RKO (cell line): ENCODE measurements at regions not wholly inside any gene's neighbourhood (a gene's known extent, or its start where the extent isn't known, plus 50 kb on each side); places are given as distances from the start of the nearest gene placed in this dataset.
"Not testable (repeated sequence)": the region's sequence is repeated elsewhere in the genome, so short reads cannot be mapped to it uniquely, and the experiment has no call there.

Source experiments
- DNase-seq: peaks from one replicate; pipeline ENCODE4 v3.0.0-alpha.2; 2016; ENCODE audit warnings: low spot score

DNA sequence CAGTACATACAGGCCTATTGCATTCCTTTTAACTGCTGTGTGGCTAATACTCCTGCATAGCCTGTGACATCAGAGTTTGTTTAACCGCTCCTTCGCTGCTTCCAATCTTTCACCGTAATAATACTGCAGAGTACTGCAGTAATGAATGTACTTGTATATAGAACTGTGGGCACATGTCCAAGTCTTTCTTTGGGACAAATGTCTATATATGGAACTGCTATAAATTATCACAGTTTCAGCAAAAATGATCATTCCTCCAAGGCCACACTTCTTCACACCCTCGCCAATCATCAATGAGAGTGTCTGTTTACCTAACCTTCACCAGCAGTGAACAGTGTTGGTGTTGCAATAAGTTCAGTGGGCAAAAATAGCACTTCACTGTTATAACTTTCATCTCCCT, 230.4 kb downstream of the SP3 start:
- no peak for DNase-seq

DNA sequence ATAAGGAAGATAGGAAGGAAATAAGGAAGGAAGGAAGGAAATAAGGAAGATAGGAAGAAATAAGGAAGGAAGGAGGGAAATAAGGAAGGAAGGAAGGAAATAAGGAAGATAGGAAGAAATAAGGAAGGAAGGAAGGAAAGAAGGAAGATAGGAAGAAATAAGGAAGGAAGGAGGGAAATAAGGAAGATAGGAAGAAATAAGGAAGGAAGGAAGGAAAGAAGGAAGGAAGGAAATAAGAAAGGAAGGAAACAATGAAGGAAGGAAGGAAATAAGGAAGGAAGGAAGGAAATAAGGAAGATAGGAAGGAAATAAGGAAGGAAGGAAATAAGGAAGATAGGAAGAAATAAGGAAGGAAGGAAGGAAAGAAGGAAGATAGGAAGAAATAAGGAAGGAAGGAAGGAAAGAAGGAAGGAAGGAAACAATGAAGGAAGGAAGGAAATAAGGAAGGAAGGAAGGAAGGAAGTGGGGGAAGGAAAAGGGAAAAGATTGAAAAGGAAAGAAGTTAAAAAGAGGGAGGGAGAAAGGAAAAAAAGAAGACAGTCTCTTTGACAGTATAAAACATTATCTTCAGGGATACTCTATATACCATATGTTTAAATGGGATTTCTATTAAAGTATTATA, 227.1 kb downstream of the SP3 start:
- DNase-seq: not testable (repeated sequence)

DNA sequence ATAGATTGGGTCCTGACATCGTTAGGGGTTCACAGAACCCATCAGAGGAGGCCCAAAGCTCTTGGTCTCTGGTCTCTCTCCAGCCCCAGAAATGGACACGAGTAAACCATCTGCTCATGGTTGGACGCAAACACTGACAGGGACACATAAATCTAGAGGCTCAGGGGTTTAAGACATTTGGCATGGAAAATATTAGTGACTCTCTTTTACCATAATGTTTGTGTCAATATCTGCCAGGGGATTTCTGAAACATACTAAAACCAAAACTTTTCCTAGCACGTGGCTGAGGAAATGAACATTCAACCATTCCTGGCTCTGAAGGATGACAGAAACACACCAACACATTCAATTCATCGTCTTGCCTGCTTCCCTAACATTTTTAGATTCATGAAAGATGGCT, 226.2 kb downstream of the SP3 start:
- DNase-seq: no peak

DNA sequence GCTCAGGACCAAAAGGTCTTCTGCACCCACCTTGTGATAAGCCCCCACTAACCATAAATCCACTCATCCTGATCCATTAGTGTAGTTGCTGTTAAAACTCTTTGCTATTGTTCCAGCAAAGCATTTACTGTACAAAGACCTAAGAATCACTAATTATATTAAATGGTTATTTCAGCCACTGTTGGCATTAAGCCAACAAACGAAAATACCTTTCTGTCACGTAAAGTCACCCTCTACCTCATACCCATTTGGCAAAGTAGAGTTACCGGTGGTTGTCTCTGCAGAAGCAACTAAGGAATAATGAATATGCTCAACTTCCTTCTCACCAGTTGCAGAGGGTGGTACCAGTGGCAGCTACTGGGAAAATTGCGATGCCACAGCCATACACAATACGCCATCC, 224.5 kb downstream of the SP3 start:
- no peak for DNase-seq

DNA sequence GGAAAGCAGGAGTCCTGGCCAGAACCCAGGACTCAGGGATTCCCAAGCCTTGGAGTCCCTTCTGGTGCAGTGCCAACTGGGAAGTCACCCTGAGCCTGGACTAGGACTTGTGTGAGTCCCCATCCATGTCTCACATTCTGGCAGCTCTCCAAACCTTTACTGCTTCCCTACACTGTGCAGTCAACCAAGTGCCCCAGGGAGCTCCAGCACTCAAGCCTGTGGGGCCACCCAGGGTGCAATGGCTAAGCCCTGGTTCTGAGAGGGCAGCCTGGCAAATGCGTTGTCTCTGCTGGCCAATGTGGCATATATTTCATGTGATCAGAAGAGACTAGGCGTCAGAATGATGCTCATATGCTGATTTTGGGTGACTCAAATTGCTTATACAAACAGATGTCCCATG, 223.4 kb downstream of the SP3 start:
- peak; percentile 20 for DNase-seq

DNA sequence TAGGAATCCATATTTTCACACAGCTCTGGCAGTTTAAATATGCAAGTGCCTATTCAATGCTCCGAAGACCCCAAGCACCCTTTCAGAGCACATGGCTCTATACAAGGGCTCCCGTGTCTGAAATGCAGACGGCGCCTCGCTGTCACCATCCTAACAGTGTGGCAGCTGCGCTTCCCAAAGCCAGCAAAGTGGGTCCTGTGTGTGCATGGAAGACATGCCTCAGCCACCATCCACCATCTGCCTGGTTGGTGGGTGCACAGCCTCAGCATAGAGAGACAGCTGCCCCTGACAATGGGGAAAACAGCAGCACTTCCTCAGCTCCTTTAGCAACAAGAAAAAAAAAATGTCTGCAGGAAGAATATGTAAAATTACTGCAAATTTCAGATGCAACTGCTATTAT, 218.1 kb downstream of the SP3 start:
- DNase-seq: no peak

DNA sequence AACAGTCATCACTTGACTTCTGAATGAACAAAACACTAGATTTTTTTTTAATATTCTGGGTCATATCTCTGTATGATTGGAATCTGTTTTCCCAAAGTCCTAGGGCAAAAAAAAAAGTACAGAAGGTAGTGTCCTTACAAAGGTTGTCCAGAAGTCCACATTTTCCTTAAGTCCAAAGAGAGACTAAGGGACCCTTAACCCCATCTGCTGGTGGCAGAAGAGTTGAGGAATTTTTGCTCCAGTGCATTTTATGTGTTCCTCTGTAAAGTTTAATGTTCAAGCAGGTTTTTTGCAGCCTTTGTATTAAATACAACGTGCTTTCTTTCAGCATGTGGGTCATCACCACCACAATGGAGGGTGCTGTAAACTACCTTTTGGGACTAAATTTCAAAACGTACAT, 215.9 kb downstream of the SP3 start:
- DNase-seq: peak; percentile 34

DNA sequence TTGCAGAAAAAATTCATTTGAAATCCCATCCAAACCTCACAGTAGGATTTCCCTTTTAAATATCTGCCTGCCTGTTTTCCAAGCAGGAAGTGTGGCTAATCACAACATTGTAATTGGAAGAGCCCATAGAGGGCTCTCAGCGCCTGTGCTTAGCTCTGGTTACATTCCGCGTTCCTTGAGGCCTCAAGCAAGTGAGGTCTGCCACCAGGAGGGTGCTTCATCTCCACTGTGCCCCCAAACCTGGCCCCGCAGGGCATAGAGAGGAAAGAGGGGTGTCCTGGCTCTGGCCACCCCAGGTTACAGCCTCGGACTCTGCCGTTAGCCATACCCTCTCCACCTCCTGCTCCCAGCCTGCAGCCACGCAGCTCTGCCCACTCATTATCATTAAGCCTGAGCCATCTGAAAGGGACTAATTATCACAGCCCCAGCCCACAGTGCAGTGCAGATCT, 214.8 kb downstream of the SP3 start:
- DNase-seq: no peak

DNA sequence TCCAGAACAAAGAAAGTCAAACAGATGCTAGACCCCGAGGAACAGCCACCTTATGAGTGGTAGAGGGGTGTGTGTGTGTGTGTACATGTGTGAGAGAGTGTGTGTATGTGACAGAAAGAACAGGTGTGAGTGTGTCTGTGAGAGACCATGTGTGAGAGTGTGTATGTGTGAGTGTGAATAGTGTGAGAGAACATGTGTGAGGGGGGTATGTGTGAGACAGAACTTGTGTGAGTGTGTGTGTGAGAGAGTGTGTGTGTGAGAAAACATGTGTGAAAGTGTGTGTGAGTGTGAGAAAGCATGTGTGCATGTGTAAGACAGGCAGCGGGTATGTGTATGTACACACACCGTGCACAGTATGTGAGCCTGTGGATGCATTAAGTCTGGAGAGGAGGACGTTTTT, 214.3 kb downstream of the SP3 start:
- no peak for DNase-seq

DNA sequence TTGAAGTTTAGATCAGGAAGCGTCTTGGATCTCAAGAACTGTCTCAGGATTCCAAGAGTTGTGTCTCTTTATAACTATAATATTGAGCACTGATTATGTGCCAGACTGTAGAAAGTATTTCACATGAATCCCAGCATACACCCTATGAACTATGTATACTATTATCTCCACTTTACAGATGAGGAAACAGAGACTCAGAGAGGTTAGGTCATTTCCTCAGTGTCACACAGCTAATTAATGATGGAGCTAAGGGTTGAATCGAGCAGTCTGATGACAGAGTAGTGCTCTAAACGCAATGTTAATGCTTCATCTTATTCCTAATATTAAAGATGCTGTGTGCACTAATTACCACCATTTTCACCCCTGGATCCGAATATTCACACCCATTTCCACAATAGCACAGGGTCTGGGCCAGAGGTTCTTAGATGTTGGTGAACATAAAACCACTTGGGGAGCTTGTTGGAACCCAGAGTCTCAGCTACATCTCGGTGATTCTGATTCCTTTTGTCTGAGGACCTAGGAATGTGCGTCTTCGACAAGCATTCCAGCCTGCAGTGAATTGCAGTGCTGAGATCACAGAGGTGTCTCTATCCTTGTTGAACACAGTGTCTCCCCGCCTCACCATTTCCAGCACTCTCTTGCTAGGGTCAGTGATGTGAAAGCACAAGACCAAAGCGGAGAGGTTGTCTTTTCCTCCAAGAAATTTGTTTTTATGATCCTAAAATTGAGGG, 213.8 kb downstream of the SP3 start:
- DNase-seq: no peak

DNA sequence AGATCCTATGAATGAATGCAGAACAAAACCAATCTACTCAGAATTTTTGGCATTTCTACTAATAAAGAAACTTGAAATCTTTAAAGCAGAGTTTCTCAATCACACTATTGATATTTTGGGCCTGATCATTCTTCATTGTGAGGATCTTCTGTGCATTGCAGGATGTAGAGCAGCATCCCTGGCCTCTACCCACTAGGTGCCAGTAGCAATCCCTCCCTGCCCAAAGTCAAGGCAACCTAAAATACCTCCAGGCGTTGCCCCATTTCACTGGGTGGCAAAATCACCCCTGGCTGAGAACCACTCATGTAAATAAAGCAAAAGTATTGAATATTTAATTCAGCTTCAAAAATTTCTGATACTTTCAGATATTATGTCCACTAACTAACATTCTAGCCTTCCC, 213.0 kb downstream of the SP3 start:
- peak; percentile 11 for DNase-seq

DNA sequence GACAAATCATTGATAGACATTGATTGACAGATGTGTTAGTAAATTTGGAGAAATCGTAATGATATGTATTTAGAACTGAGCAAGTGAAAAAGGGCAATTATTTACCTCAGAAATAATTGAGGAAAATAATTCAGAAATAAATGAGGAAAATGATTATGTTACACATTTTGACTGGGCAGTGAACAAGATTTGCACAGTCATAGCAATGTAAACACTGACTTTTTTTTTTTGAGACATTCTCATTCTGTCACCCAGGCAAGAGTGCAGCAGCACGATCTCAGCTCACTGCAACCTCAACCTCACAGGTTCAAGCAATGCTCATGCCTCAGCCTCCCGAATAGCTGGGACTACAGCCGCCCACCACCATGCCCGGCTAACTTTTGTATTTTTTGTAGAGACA, 211.7 kb downstream of the SP3 start:
- DNase-seq: no peak

DNA sequence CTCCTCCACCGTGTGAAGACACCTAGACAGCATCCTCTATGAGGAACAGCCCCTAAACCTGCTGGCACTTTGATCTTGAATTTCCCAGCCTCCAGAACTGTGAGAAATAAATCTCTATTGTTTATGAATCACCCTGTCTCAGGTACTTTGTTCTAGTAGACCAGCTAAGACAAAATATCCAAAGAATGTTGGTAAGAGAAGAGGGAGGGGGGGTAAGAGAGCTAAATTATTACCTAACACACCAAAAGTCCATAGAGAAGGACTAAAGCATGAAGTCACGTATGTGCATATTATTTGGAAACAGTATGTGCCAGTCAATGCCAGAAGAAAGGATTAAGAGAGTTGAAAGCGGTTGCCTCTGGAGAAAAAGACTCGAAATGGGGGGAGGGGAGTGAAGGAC, 211.0 kb downstream of the SP3 start:
- DNase-seq: no peak

DNA sequence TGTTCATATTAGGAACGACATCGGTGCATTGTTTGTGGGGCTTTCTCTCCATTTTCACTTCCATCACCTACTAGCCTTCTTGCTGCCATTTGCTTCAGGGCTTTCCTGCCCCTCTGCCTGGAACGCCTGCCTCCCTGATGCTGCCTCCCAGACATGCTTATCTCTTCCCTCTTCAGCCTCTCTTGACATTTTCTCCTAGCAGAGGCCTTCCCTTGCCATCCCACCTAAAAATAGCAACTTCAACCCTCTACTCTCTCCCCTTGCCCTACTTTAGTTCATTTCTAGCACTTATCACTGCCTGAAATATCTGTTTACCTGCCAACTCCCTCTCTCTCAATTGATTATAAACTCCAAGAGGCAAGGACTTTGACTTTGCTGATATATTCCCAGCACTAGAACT, 210.3 kb downstream of the SP3 start:
- DNase-seq: no peak

DNA sequence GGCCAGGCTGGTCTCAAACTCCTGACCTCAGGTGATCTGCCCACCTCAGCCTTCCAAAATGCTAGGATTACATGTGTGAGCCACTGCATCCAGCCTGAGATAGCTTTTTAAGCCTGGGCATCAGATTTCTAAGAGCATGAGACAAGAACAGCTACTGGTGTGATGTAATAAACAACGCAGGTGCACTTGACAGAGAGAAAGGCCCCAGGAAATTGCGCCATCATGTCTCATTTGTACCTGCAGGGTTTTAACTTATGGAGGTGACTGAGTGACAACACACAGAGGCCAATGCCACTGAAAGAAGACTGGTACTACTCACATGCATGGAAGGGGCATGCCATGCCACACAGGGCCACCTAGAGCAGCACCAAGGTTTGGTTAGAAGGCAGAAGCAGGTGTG, 209.4 kb downstream of the SP3 start:
- no peak for DNase-seq

DNA sequence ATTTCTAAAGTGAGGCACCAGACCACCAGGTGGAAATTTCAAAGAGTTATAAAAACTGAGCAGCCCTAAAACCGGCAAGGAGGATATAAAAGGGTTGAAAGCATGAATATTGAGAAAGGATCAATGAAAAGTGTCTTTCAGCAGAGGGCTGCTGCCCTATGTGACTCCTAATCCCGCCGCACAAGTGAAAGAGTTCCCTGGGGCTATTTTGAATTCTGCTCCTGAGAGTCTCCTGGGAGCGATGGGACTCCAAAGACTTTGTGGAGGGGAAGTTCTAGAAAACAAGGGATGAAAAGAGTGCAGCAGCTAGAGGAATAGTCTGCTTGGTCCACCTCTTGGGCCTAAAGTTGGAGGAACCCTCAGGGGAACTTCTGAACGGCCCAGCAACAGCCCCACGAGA, 205.2 kb downstream of the SP3 start:
- no peak for DNase-seq

DNA sequence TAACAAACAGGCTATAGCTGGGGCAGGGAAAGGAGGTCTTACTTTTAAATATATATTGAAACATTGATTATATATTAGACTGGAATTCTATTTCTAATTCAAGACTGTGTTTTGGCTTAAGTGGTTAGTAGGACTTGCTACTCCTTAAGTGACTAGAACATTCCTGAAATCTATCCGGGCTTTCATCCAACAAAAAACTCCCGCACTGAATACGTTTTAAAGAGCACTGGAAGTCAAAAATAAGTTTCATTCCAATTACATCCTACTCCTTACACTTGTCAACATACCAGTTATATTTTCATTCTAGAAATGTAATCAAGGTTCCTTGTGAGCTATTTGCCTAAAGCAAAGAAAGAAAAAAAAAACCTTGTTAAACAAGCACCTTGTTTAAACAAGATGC, 204.6 kb downstream of the SP3 start:
- DNase-seq: no peak

DNA sequence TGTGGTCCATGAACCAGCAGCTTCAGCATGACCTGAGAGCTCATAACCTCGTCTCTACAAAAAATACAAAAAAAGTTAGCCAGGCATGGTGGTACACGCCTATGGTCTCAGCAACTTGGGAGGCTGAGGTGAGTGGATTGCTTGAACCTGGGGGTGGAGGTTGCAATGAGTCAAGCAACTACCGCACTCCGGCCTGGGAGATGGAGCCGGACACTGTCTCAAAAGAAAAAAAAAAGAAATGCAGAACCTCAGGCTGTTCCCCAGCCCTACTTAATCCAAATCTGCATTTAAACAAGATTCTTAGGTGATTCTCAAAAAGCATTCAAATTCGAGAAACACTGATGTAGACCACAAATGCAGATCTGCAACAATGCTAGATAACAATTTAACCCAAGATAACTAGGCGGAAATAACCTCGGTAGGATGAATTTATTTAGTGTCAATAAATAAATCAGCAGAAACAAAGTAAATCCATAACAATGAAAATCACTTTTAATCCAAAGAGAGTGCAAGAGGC, 203.5 kb downstream of the SP3 start:
- DNase-seq: no peak

DNA sequence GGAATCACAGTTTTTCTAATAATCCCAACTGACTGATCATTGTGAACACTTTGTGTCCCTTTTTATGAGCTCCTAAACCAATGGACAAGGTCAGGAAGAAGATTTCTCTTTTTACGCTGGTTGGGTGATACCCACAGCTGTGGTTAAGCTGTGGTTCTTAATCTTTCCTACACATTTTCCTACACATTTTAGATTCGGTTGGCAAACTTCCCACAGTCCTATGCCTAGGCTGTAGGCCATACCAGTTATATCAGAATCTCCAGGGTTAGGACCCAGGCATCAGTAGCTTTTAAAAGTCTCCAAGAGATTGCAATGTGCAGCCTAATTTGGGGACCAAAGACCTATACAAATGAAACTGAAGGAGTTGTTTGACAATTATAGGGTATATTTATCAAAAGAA, 203.0 kb downstream of the SP3 start:
- DNase-seq: no peak

DNA sequence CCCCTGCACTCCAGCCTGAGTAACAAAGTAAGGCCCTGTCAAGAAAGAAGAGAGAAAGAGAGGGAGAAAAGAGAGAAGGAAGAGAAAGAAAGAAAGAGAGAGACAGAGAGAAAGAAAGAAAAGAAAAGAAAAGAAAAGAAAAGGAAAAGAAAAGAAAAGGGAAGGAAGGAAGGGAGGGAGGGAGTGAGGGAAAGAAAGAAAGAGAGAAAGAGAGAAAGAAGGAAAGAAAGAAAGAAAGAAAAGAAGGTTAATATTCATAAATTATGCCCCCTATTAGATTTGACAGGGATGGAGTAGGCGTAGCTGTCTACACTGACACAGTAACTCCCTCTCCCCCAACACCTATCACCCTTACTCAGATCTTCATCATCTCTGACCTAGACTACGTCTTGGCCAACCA, 202.3 kb downstream of the SP3 start:
- DNase-seq: no peak

DNA sequence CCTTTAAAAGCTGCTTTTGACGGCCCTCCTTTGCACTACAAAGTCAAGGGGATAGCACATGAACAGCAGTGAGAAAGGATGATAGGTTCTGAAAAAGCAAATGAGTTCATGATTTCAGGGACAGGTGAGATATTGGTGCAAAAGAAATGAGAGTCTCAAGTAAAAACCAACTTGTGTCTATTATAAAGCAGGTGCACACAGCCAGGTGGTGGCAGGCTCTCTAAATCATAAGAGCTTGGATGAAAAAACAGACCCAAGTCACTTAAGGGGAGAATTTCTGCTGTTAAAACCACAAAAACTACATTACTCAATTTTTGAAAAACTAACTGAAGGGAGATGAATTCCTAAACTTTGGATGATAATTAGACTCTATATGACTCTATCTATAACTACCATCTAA, 201.5 kb downstream of the SP3 start:
- no peak for DNase-seq

DNA sequence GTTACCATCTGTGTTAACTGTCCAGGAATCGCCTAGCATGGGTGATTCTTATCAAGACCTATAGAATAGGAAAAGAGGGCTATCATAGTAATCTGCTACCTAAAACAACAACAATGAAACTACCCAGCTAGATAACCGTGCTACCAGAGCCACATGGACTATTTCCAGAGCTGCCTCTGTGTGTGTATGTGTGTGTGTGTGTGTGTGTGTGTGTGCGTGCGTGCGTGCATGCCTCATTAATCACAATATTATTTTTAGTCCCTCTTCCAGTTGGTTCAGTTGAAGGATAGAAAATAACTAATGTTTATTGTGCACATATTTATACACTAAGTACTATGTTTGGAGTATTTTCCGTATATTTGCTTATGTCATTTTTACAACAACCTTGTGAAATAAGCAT, 201.1 kb downstream of the SP3 start:
- DNase-seq: no peak

DNA sequence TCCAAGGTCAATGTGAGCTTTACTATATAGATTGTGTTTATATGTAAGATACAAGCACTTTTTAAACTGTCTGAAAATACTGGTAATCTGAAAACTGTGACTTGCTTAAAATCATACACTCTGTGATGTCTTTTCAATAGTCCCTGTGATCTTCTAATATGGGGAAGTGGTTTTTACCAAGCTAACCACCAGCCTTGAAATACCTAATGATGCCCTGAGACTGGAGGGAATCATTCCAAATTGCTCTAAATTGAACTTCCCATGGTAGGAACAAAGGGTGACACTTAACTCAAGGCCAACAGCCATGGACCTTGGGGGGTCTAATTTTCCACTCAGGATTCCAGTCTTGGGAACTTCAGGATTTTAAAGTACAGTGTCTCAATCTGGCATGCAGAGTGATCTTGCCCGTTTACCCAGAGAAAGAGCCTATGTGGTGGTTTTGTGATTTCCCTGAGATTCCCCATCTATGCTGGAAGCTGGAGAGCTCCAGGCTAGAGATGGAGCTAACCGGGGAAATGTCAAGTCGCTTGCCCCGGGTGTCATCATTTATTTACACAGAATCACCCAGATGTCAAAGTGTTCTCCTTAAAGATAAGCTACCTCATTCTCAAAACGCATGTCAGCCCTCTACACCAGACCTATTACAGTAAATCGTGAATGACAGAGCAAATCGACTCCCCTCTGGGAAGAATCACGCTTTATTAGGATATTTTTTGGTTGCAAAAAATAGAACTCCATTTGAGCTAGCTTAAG, 198.5 kb downstream of the SP3 start:
- DNase-seq: no peak
